Left colon (tissue), 2 donors: ENCODE measurements at regions not wholly inside any gene's neighbourhood (a gene's known extent, or its start where the extent isn't known, plus 50 kb on each side); places are given as distances from the start of the nearest gene placed in this dataset.

Experiments
- ATAC-seq: fragments of 200-7000 bp; cut with Tn5 transposase; one replicate; pipeline ENCODE4 v1.9.1; 2020; ENCODE audit warnings: mild to moderate bottlenecking, moderate library complexity
- DNase-seq, 2 donors: peaks; one replicate each; pipeline ENCODE4 v3.0.0-alpha.2; 2020
- intact Hi-C, 2 donors: fragments of 100-400 bp; cut with DNase I in 1 of 2; cut with micrococcal nuclease in 1 of 2; formaldehyde crosslinking; loops; one replicate each; pipeline versions ENCODE4 v1.11.2 to v1.14.0; 2022; cut with DNase I, micrococcal nuclease
- donor health status: DM: no; HTN: no; CAD: no.
- donor health status: DM: yes; HTN: yes; CAD: no.

GRCh38 chr13:24004971-24005370 lies 107.7 kb upstream of the C1QTNF9B start:
- ATAC-seq (no peak), DNase-seq (no peak)
- intact Hi-C loops: no loop called here

- intact Hi-C loops: no loop called here
- ATAC-seq: no peak
- no peak for DNase-seq
These were observed 108.5 kb upstream of the C1QTNF9B start for GRCh38 chr13:24005755-24006281.

GRCh38 chr13:24006520-24007248 lies 109.4 kb upstream of the C1QTNF9B start:
- ATAC-seq (no peak), DNase-seq (no peak)
- intact Hi-C loops: no loop called here

DNA sequence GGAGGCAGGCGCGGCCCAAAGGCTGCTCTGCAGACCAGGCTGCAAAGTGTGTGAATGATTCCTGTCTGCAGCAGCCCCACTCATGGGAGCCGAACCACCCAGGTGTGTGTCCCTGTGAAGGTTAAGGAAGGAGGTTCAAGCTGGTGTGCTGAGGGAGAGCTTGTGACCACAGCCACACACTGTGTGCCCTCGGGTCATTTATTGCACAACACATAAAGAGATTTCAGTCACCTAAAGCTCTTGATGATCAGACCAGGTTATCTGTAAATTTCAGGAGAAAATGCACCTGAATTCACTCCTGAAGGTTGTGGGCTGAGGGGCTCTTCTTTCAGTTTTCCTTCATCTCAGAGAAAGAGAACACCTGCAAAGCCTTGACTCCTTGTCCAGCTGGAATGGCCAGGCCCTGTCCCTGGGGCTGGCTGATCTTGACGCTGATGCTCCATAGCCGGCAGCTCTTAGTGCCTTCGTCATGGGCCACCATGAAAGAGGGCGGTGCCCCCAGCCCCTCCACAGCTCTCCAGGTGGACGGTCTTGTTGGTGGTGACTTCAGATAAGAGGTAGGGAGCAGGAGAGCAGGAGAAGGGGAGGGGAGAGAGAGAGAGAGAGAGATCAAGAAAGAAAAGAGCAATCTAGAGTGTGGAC lies 110.8 kb upstream of the C1QTNF9B start:
- DNase-seq (no peak), ATAC-seq (no peak)
- intact Hi-C loops: no loop called here

- ATAC-seq (no peak), DNase-seq (no peak)
- intact Hi-C loops: no loop called here
These were observed 111.4 kb upstream of the C1QTNF9B start for GRCh38 chr13:24008679-24009078.

GRCh38 chr13:24011266-24011665 lies 114.0 kb upstream of the C1QTNF9B start:
- no peak for ATAC-seq
- intact Hi-C loops: no loop called here
- no peak for DNase-seq

- intact Hi-C loops: no loop called here
- ATAC-seq (peak; percentile 74), DNase-seq (no peak)
These were observed 115.3 kb upstream of the C1QTNF9B start for GRCh38 chr13:24012648-24013047.

DNA sequence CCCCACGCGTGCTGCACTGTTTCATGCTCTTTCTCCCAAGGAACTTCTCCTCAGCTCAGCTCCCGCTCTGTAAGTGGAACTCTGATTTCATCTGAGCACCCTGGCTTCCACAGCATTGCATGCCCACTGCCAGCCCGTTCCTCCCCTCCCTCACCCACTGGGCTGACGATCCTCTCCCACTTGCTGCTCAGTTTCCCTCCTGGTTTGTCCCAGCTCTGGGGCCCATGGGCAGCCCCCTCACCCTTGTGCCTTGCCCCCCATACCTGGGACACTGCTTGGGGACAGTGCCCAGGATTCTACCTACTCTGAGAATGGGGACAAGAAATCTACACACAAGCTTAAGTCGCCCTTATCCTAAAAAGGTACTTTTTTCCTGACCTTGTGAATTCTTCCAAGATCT lies 115.9 kb upstream of the C1QTNF9B start:
- intact Hi-C loops: no loop called here
- no peak for DNase-seq
- ATAC-seq: no peak

GRCh38 chr13:24016046-24016445 lies 118.7 kb upstream of the C1QTNF9B start:
- no peak for ATAC-seq
- DNase-seq: no peak
- intact Hi-C loops: no loop called here

- intact Hi-C loops: loop anchor here in 1 of 2 donors (2.0 kb wide), 1 partner anchor 198 kb away; no protein-coding TSS in a partner anchor
- DNase-seq (no peak), ATAC-seq (no peak)
These were observed 125.3 kb upstream of the C1QTNF9B start for GRCh38 chr13:24022568-24022967.

GRCh38 chr13:24023073-24023472 lies 125.8 kb upstream of the C1QTNF9B start:
- no peak for DNase-seq
- intact Hi-C loops: loop anchor here in 1 of 2 donors (2.0 kb wide), 1 partner anchor 198 kb away; no protein-coding TSS in a partner anchor
- ATAC-seq: no peak

- DNase-seq (no peak), ATAC-seq (no peak)
- intact Hi-C loops: no loop called here
These were observed 130.2 kb upstream of the C1QTNF9B start for GRCh38 chr13:24027494-24027893.

GRCh38 chr13:24032252-24032651 lies 128.3 kb upstream of the SPATA13 start:
- no peak for DNase-seq
- intact Hi-C loops: no loop called here
- no peak for ATAC-seq

GRCh38 chr13:24032674-24033073 lies 127.8 kb upstream of the SPATA13 start:
- ATAC-seq (no peak), DNase-seq (no peak)
- intact Hi-C loops: no loop called here

DNA sequence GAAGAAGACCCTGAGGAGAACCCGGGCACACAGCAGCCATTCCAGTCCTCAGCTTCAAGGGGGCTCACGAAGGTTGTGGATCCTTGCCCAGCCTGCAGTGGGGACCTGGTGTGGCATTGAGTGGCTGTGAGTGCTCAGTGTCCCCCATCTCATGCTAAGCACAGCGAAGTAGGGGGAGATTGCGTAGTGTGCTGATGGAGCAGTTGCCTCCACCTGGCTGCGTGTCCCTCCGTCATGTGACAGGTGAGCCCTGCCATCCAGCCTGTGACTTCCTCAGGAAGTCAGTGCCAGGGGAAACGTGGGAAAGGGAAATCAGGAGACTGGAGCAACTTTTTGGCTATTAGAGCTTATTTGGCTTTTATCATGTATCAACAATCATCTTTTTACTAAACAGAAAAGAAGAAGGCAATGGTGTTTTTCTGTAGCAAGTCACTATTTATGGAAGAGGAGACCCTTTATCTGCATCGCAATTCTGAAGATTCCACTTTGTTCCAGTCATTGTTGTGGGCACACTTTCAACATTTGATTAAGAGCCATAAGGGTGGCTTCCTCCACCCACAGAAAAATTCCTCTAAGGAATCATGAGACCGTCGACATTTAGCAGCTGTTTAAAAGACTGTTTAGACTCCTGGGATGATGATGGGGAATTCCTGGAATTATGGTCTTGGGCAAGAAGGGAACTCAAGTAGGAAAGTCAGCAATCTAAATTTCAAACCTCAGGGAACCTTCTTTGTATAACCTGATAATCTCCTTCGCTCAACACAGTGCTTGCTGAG lies 126.8 kb upstream of the SPATA13 start:
- DNase-seq (no peak), ATAC-seq (no peak)

DNA sequence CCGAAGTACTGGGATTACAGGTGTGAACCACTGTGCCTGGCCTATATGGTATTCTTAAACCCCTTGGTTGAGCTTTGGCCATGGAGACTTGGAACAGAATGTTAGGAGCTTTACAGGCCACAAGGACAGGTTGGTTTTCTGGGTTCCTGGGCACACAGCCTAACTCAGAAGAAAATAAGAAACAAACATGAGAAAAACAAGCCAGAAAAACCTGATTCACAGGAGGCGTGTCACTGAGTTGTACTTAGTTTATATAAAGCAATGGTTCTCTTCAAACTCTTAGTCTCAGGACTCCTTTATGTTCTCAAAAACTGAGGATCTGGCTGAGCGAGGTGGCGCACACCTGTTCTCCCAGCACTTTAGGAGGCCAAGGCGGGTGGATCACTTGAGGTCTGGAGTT lies 125.1 kb upstream of the SPATA13 start:
- intact Hi-C loops: no loop called here
- ATAC-seq (no peak), DNase-seq (no peak)

More for the DNA sequence above, 126.8 kb upstream of the SPATA13 start:
- intact Hi-C loops: no loop called here

GRCh38 chr13:24036115-24036514 lies 124.4 kb upstream of the SPATA13 start:
- no peak for ATAC-seq
- intact Hi-C loops: no loop called here
- no peak for DNase-seq

- no peak for ATAC-seq
- intact Hi-C loops: no loop called here
- no peak for DNase-seq
These were observed 122.1 kb upstream of the SPATA13 start for GRCh38 chr13:24038405-24038804.

DNA sequence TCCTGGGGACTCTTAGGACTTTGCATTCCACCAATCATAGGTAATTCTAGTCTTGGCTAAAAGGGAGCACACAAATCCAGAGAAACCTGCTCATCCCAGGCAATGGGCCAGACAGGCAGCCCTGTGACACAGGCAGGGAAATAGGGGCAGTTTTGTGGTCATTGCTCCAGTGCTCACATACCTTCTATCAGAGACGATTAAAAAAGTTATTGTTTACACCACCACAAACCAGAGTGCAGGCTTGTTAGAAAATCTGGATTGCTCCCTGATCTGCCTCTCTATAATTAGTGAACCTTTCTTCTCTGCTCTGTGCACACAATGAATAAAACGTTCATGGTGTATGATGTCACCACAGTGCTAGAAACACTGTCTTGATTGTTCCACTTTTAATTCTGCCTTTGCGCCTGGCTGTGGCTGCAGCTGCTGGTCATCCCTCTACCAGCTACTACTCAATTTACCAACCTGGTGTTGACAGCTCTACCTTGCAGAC lies 121.6 kb upstream of the SPATA13 start:
- intact Hi-C loops: no loop called here
- peak; percentile 77 for ATAC-seq
- DNase-seq: no peak
